Peyer's patch (tissue), 4 donors: ENCODE measurements at regions not wholly inside any gene's neighbourhood (a gene's known extent, or its start where the extent isn't known, plus 50 kb on each side); places are given as distances from the start of the nearest gene placed in this dataset.

Experiments
- CTCF ChIP-seq, 6 experiments: fragments of 450-650 bp in 4 of 6; fragments of 200-600 bp in 2 of 6; sonication (generic) in 1 of 6; IDR thresholded peaks; one replicate each; pipeline ENCODE4 v1.5.1; 2017 to 2019; ENCODE audit warnings: antibody characterized with exemption in 6 of 6, mild to moderate bottlenecking in 3 of 6, moderate library complexity in 1 of 6
- POLR2A ChIP-seq, 2 donors: fragments of 450-650 bp; IDR thresholded peaks; one replicate each; pipeline ENCODE4 v1.5.1; 2017; ENCODE audit warnings: antibody characterized with exemption in 2 of 2, mild to moderate bottlenecking in 2 of 2, moderate library complexity in 2 of 2

- TF ChIP-seq CTCF (IDR thresholded peaks at IDR 0.05) (no peak), POLR2A (IDR thresholded peaks at IDR 0.05) (no peak)
Observed at GRCh38 chr11:76277298-76278175, 71.2 kb upstream of the WNT11 start.
